ENCODE measurements at regions not wholly inside any gene's neighbourhood (a gene's known extent, or its start where the extent isn't known, plus 50 kb on each side); places are given as distances from the start of the nearest gene placed in this dataset.

- no peak for DNase-seq
- Histone ChIP-seq H3K27ac (no peak overlapping the region), H3K4me1 (peaks cover 0 to 26% (median 4%) of the 10 kb centered on the region in 4 donors), H3K9me3 (no peaks in the 10 kb centered on the region), H3K36me3 (no peaks in the 10 kb centered on the region), H3K27me3 (no peaks in the 10 kb centered on the region), H3K4me3 (no peak overlapping the region)
- no peak for TF ChIP-seq CTCF (IDR thresholded peaks at IDR 0.05)
- intact Hi-C loops (cut with DNase I; ENCODE audit: low total_unique reads): no loop called here
Observed at GRCh38 chr13:74017301-74018061, 116.7 kb downstream of the KLF12 start.

DNA sequence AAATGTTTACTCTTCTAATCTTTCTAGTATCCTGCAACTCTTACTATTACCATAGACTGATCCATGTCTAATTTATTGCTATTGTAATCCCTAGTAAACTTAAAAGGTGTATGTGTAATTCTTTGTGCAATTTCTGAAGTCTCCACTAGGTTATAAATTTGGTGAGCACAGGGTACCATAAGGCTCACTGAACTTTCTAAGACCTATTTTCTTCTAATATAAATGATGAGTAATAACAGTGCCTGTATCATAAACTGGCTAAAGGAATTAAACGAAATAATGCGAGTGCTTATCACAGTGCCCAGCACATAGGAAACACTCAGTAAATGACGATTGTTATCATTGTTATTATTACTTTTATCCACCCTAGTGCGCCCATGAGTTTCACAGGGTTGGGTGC, 119.1 kb downstream of the KLF12 start:
- peaks cover 0 to 30% (median 4%) of the 10 kb centered on the region in 4 donors for H3K4me1 ChIP-seq
- H3K4me3 ChIP-seq: no peak overlapping the region
- H3K9me3 ChIP-seq: no peaks in the 10 kb centered on the region
- no peak for TF ChIP-seq CTCF (IDR thresholded peaks at IDR 0.05)
- H3K27me3 ChIP-seq: no peaks in the 10 kb centered on the region
- H3K36me3 ChIP-seq: no peaks in the 10 kb centered on the region
- H3K27ac ChIP-seq: no peak overlapping the region
- intact Hi-C loops (cut with DNase I; ENCODE audit: low total_unique reads): no loop called here
- no peak for DNase-seq

- H3K36me3 ChIP-seq: no peaks in the 10 kb centered on the region
- no peak overlapping the region for H3K27ac ChIP-seq
- no peaks in the 10 kb centered on the region for H3K9me3 ChIP-seq
- DNase-seq: no peak
- intact Hi-C loops (cut with DNase I; ENCODE audit: low total_unique reads): no loop called here
- H3K4me3 ChIP-seq: no peak overlapping the region
- H3K4me1 ChIP-seq: peaks cover 0 to 13% (median 4%) of the 10 kb centered on the region in 4 donors
- no peak for TF ChIP-seq CTCF (IDR thresholded peaks at IDR 0.05)
- H3K27me3 ChIP-seq: no peaks in the 10 kb centered on the region
Observed at GRCh38 chr13:74009100-74009668, 125.0 kb downstream of the KLF12 start.

DNA sequence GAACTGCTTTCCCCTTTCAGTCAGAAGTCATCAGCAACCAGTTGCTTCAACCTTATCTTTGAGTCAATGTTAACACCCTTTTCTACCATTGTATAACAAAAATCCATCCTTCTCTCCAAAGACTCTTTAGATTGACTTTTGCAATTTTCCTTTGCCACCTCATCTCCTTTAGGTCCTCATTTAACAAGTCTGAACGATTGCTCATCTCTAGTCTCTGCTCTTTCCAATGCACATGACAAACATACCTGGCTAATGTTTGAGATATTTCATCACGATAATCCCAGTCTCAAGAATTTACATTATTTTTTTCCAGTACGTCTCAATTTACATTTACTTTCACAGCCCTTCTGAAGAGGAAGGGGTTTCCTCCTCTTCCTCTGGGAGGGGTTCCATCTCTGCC, 127.5 kb downstream of the KLF12 start:
- Histone ChIP-seq H3K27me3 (no peaks in the 10 kb centered on the region), H3K9me3 (no peaks in the 10 kb centered on the region), H3K4me1 (peaks cover 0 to 23% (median 4%) of the 10 kb centered on the region in 4 donors), H3K4me3 (no peak overlapping the region), H3K36me3 (no peaks in the 10 kb centered on the region), H3K27ac (no peak overlapping the region)
- TF ChIP-seq CTCF (IDR thresholded peaks at IDR 0.05): no peak
- intact Hi-C loops (cut with DNase I; ENCODE audit: low total_unique reads): no loop called here
- DNase-seq: no peak

DNA sequence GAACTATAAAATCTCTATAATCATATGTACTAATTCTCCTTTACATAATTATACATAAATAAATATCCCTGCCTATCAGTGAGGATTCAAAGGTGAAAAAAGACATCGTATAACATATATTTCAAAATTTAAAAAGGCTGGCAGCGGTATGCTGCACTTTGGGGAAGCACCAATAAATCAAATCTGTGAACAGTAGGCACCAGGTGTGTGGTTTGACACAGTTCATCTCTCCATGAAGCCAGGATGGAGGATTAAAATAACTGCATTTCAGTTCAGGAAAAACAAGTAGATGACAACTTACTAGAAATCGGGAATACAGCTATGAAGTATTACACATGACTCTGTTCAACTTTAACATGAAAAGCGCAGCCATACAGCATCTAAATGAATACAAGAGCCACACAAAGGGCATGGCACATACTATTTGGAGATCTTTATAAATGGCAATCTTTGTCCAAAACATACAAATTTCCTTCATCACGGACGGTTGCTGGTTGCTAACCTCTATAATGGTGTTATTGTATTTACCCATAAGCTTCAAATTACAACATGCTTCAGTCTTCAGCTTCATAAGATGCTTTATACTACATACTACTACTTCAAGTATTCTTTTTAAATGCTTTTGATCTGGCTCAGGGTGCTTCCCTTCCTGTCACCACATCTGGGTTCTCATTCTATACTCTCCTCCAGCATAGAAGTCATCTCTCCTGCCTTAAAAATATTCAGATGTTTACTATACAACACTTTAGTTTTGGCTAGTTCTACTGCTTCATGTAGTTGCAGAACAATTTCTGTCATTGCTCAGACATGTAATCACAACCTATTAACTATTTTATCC, 128.7 kb downstream of the KLF12 start:
- intact Hi-C loops (cut with DNase I; ENCODE audit: low total_unique reads): no loop called here
- DNase-seq: no peak
- H3K4me1 ChIP-seq: peaks cover 0 to 21% (median 4%) of the 10 kb centered on the region in 4 donors
- H3K36me3 ChIP-seq: no peaks in the 10 kb centered on the region
- no peak overlapping the region for H3K4me3 ChIP-seq
- TF ChIP-seq CTCF (IDR thresholded peaks at IDR 0.05): no peak
- H3K27ac ChIP-seq: no peak overlapping the region
- H3K27me3 ChIP-seq: no peaks in the 10 kb centered on the region
- H3K9me3 ChIP-seq: no peaks in the 10 kb centered on the region

Measured in tibial artery (tissue), 4 donors.